NCI-H2227 (cell line): ENCODE measurements at regions not wholly inside any gene's neighbourhood (a gene's known extent, or its start where the extent isn't known, plus 50 kb on each side); places are given as distances from the start of the nearest gene placed in this dataset.
"Not testable (repeated sequence)": the region's sequence is repeated elsewhere in the genome, so short reads cannot be mapped to it uniquely, and the experiment has no call there.

Experiments
- DNase-seq: peaks from one replicate; lab custom pipeline; 2025; ENCODE audit not compliant: unreplicated experiment; lab: John Stamatoyannopoulos, UW

DNA sequence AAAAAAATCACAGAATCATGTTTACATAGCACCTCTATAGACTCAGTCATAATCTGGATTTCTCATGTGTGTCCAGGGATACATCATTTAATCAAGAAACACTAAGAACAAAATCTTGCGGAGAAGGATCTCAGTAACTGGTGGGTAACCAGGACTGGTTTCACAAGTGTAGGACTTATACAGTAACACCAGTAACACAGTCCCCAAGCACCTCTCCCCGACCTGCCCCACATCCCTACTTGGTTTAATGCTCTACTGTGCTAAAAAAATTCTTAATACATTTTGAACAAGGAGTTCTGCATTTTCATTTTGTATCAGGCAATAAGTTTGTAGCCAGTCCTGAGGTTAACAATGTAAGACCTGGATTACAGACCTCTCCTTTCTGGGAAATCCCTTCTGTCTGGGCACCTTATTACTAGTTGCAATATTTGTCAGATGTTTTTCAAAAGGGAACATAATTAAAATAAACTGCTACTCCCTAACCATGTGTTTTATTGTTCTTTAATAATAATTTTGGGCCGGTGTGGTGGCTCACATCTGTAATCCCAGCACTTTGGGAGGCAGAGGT, 57.6 kb upstream of the BBX start:
- DNase-seq = no peak

GRCh38 chr3:107468782-107469181, 54.0 kb upstream of the BBX start:
- no peak for DNase-seq

DNA sequence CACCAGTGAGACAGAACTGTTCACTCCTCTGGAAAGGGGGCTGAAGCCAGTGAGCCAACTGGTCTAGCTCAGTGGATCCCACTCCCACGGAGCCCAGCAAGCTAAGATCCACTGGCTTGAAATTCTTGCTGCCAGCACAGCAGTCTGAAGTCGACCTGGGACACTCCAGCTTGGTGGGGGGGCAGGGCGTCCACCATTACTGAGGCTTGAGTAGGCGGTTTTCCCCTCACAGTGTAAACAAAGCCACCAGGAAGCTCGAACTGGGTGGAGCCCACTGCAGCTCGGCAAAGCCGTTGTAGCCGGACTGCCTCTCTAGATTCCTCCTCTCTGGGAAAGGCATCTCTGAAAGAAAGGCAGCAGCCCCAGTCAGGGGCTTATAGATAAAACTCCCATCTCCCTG, 52.3 kb upstream of the BBX start:
- not testable (repeated sequence) for DNase-seq
